Uterus (tissue), 3 donors: ENCODE measurements at regions not wholly inside any gene's neighbourhood (a gene's known extent, or its start where the extent isn't known, plus 50 kb on each side); places are given as distances from the start of the nearest gene placed in this dataset.

ENCODE experiments used
- DNase-seq, 2 donors: peaks; one replicate each; pipeline ENCODE4 v3.0.0-alpha.2; 2019 to 2020
- H3K27ac ChIP-seq, 2 donors: fragments of 200-600 bp; sonication (generic); 1 replicate in 1 of 2; 2 replicates in 1 of 2; pipeline ENCODE4 v1.5.1; 2016 to 2018
- H3K27me3 ChIP-seq, 2 donors: fragments of 200-600 bp; sonication (generic); one replicate each; pipeline ENCODE4 v1.5.1; 2018 to 2019; ENCODE audit warnings: control low read depth in 1 of 2
- H3K36me3 ChIP-seq, 2 donors: fragments of 200-600 bp; sonication (generic); one replicate each; pipeline ENCODE4 v1.5.1; 2019; ENCODE audit warnings: control low read depth in 1 of 2
- H3K4me1 ChIP-seq, 2 donors: fragments of 200-600 bp; sonication (generic); one replicate each; pipeline ENCODE4 v1.5.1; 2018 to 2019; ENCODE audit warnings: control low read depth in 1 of 2
- H3K4me3 ChIP-seq, 2 donors: fragments of 200-600 bp; sonication (generic); 1 replicate in 1 of 2; 2 replicates in 1 of 2; pipeline ENCODE4 v1.5.1; 2018 to 2019; ENCODE audit warnings: mild to moderate bottlenecking in 1 of 2
- H3K9me3 ChIP-seq, 2 donors: fragments of 200-600 bp; sonication (generic); one replicate each; pipeline ENCODE4 v1.5.1; 2019; ENCODE audit warnings: control low read depth in 1 of 2
- POLR2A ChIP-seq, 2 donors: fragments of 450-650 bp; IDR thresholded peaks; one replicate each; pipeline ENCODE4 v1.6.1; 2016; ENCODE audit warnings: antibody characterized with exemption in 2 of 2, mild to moderate bottlenecking in 1 of 2, moderate library complexity in 1 of 2
- intact Hi-C: fragments of 100-400 bp; cut with DNase I; formaldehyde crosslinking; loops from one replicate; pipeline ENCODE4 v1.15.1; 2023; ENCODE audit warnings: low total_unique reads
- TF ChIP-seq, protein P1 (sequence below), 4 experiments: fragments of 200-600 bp in 2 of 4; fragments of 450-650 bp in 2 of 4; sonication (generic) in 2 of 4; IDR thresholded peaks; one replicate each; pipeline ENCODE4 v1.5.1; 2016 to 2019; ENCODE audit warnings: antibody characterized with exemption in 4 of 4, mild to moderate bottlenecking in 2 of 4, moderate library complexity in 1 of 4
- donor health status: DM: yes; HTN: yes; CAD: no.

DNA sequence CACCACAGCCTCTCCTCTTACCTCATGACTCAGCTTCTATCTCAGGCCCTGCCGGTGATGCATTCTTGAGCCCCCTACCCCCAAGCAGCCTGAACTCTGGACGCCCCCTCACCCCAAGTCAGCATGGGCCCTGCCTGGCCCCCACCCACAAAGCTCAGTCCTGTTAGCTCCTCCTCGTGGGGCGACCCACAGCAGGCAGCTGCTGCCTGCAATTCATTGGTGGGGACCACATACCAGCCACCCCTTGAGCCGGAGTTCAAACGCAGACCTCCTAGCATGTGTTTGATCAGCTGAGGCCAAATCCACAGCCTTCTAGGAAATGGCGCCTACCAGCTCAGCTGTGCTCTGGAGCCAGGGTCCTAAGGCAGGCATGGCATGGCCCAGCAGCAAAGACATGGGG is 111.8 kb downstream of the EFNB1 start:
- Histone ChIP-seq H3K9me3 (no peaks in the 10 kb centered on the region), H3K27me3 (no peaks in the 10 kb centered on the region), H3K27ac (no peak overlapping the region), H3K36me3 (no peaks in the 10 kb centered on the region), H3K4me3 (no peak overlapping the region), H3K4me1 (no peaks in the 10 kb centered on the region)
- intact Hi-C loops, result no loop called here
- no peak for TF ChIP-seq POLR2A (IDR thresholded peaks at IDR 0.05)
- TF ChIP-seq, protein P1, sequence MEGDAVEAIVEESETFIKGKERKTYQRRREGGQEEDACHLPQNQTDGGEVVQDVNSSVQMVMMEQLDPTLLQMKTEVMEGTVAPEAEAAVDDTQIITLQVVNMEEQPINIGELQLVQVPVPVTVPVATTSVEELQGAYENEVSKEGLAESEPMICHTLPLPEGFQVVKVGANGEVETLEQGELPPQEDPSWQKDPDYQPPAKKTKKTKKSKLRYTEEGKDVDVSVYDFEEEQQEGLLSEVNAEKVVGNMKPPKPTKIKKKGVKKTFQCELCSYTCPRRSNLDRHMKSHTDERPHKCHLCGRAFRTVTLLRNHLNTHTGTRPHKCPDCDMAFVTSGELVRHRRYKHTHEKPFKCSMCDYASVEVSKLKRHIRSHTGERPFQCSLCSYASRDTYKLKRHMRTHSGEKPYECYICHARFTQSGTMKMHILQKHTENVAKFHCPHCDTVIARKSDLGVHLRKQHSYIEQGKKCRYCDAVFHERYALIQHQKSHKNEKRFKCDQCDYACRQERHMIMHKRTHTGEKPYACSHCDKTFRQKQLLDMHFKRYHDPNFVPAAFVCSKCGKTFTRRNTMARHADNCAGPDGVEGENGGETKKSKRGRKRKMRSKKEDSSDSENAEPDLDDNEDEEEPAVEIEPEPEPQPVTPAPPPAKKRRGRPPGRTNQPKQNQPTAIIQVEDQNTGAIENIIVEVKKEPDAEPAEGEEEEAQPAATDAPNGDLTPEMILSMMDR (IDR thresholded peaks at IDR 0.05), result no peak
- DNase-seq, result no peak

DNA sequence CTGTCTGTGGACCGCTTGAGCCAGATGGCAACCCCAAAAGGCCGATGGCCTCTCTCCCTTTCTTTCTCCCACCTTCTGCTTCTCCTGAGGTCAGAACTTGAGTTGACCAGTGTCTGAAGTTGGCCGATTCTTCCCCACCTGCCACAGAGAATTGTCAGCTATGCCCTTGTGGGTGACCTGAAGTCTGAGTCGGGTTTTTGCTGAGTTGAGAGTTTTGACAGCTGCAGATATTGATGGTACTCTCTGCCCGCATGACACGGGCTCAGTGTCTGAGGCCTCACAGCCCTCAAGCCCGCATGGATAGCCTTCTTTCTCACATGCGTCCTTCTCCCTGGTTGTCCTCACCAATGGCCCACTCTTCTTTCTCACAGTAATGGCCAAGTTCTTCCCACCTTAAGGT is 111.0 kb downstream of the EFNB1 start:
- no peaks in the 10 kb centered on the region for H3K36me3 ChIP-seq
- DNase-seq, result no peak
- intact Hi-C loops, result no loop called here
- no peak overlapping the region for H3K4me3 ChIP-seq
- H3K27me3 ChIP-seq, result no peaks in the 10 kb centered on the region
- H3K27ac ChIP-seq, result no peak overlapping the region
- no peaks in the 10 kb centered on the region for H3K9me3 ChIP-seq
- H3K4me1 ChIP-seq, result no peaks in the 10 kb centered on the region
- TF ChIP-seq, protein P1 (IDR thresholded peaks at IDR 0.05), result no peak
- TF ChIP-seq POLR2A (IDR thresholded peaks at IDR 0.05), result no peak

- Histone ChIP-seq H3K9me3 (no peaks in the 10 kb centered on the region), H3K36me3 (no peaks in the 10 kb centered on the region), H3K27me3 (no peaks in the 10 kb centered on the region), H3K27ac (no peak overlapping the region), H3K4me1 (no peaks in the 10 kb centered on the region), H3K4me3 (no peak overlapping the region)
- intact Hi-C loops, result no loop called here
- no peak for DNase-seq
- TF ChIP-seq POLR2A (IDR thresholded peaks at IDR 0.05), result no peak
- TF ChIP-seq, protein P1 (IDR thresholded peaks at IDR 0.05), result no peak
Observed at GRCh38 chrX:68938244-68939004, 109.6 kb downstream of the EFNB1 start.

DNA sequence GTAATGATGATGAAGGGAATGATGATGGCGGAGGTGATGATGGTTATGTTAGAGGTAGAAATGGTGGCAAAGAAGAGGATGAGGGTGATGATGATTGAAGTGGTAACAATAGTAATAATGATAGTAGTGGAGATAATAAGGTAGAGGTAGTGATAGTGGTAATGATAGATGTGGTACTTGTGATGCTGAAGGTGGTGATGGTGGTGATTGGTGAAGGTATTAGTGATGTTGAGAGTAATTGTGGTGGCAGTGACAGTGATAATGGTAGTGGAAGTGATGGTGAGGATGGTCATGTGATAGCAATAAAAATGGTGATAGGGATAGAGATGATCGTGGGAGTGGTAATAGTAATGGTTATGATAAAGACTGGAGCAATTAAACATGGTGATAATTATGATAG is 108.8 kb downstream of the EFNB1 start:
- Histone ChIP-seq H3K4me1 (no peaks in the 10 kb centered on the region), H3K27ac (no peak overlapping the region), H3K27me3 (no peaks in the 10 kb centered on the region), H3K9me3 (no peaks in the 10 kb centered on the region), H3K4me3 (no peak overlapping the region), H3K36me3 (no peaks in the 10 kb centered on the region)
- intact Hi-C loops, result no loop called here
- no peak for TF ChIP-seq POLR2A (IDR thresholded peaks at IDR 0.05)
- TF ChIP-seq, protein P1 (IDR thresholded peaks at IDR 0.05), result no peak
- DNase-seq, result no peak

GRCh38 chrX:68936608-68937007 is 107.8 kb downstream of the EFNB1 start:
- Histone ChIP-seq H3K27me3 (no peaks in the 10 kb centered on the region), H3K9me3 (no peaks in the 10 kb centered on the region), H3K4me1 (no peaks in the 10 kb centered on the region), H3K27ac (no peak overlapping the region), H3K4me3 (no peak overlapping the region), H3K36me3 (no peaks in the 10 kb centered on the region)
- DNase-seq, result no peak
- intact Hi-C loops, result no loop called here
- TF ChIP-seq, protein P1 (IDR thresholded peaks at IDR 0.05), result no peak
- no peak for TF ChIP-seq POLR2A (IDR thresholded peaks at IDR 0.05)
